ENCODE measurements at regions not wholly inside any gene's neighbourhood (a gene's known extent, or its start where the extent isn't known, plus 50 kb on each side); places are given as distances from the start of the nearest gene placed in this dataset.

- H3K27ac ChIP-seq (ENCODE audit: low read depth in 1 of 2, low read length in 1 of 2): no peak overlapping the region
- no peak for TF ChIP-seq CTCF (IDR thresholded peaks at IDR 0.05; ENCODE audit: control extremely low read depth, extremely low read depth)
- DNase-seq: peak in 2 of 3 donors; percentile 30 to 69
- H3K27me3 ChIP-seq (ENCODE audit: control insufficient read depth in 3 of 3, insufficient read depth in 3 of 3, low read length in 2 of 3): no peaks in the 10 kb centered on the region
- peaks cover 0 to 17% (median 0%) of the 10 kb centered on the region in 5 donors for H3K4me1 ChIP-seq (ENCODE audit: control insufficient read depth in 5 of 5, insufficient read depth in 5 of 5, low read length in 5 of 5)
- H3K9me3 ChIP-seq (ENCODE audit: control insufficient read depth in 4 of 4, insufficient read depth in 3 of 4, low read length in 3 of 4): peaks cover 0 to 6% (median 2%) of the 10 kb centered on the region in 4 donors
- 82 to 87% methylated on average over 5 of the region's 5 CpGs for WGBS, 2 donors
- no peak overlapping the region for H3K4me3 ChIP-seq
- no peak for ATAC-seq (ENCODE audit: insufficient read depth, low FRiP score)
- no peak overlapping the region for H3K9ac ChIP-seq (ENCODE audit: insufficient read depth in 1 of 2, low read length in 2 of 2)
- no peaks in the 10 kb centered on the region for H3K36me3 ChIP-seq (ENCODE audit: control insufficient read depth in 4 of 4, insufficient read depth in 4 of 4, low read length in 4 of 4)
Observed at GRCh38 chr12:89257340-89257739, 95.0 kb downstream of the DUSP6 start.

- Histone ChIP-seq H3K9me3 (ENCODE audit: control insufficient read depth in 4 of 4, insufficient read depth in 3 of 4, low read length in 3 of 4) (peaks cover 0 to 6% (median 2%) of the 10 kb centered on the region in 4 donors), H3K4me1 (ENCODE audit: control insufficient read depth in 5 of 5, insufficient read depth in 5 of 5, low read length in 5 of 5) (peaks cover 0 to 20% (median 6%) of the 10 kb centered on the region in 5 donors), H3K27ac (ENCODE audit: low read depth in 1 of 2, low read length in 1 of 2) (no peak overlapping the region), H3K36me3 (ENCODE audit: control insufficient read depth in 4 of 4, insufficient read depth in 4 of 4, low read length in 4 of 4) (no peaks in the 10 kb centered on the region), H3K4me3 (no peak overlapping the region), H3K27me3 (ENCODE audit: control insufficient read depth in 3 of 3, insufficient read depth in 3 of 3, low read length in 2 of 3) (no peaks in the 10 kb centered on the region), H3K9ac (ENCODE audit: insufficient read depth in 1 of 2, low read length in 2 of 2) (no peak overlapping the region)
- no peak for DNase-seq
- 89 to 97% methylated on average over 1 of the region's 1 CpG for WGBS, 2 donors
- ATAC-seq (ENCODE audit: insufficient read depth, low FRiP score): no peak
- no peak for TF ChIP-seq CTCF (IDR thresholded peaks at IDR 0.05; ENCODE audit: control extremely low read depth, extremely low read depth)
Observed at GRCh38 chr12:89256060-89256459, 96.2 kb downstream of the DUSP6 start.

- Histone ChIP-seq H3K9me3 (ENCODE audit: control insufficient read depth in 4 of 4, insufficient read depth in 3 of 4, low read length in 3 of 4) (peaks cover 0 to 4% (median 1%) of the 10 kb centered on the region in 4 donors), H3K27me3 (ENCODE audit: control insufficient read depth in 3 of 3, insufficient read depth in 3 of 3, low read length in 2 of 3) (no peaks in the 10 kb centered on the region), H3K9ac (ENCODE audit: insufficient read depth in 1 of 2, low read length in 2 of 2) (no peak overlapping the region), H3K4me3 (no peak overlapping the region), H3K36me3 (ENCODE audit: control insufficient read depth in 4 of 4, insufficient read depth in 4 of 4, low read length in 4 of 4) (no peaks in the 10 kb centered on the region), H3K27ac (ENCODE audit: low read depth in 1 of 2, low read length in 1 of 2) (no peak overlapping the region), H3K4me1 (ENCODE audit: control insufficient read depth in 5 of 5, insufficient read depth in 5 of 5, low read length in 5 of 5) (peaks cover 0 to 21% (median 10%) of the 10 kb centered on the region in 5 donors)
- ATAC-seq (ENCODE audit: insufficient read depth, low FRiP score) (no peak), DNase-seq (no peak)
- TF ChIP-seq CTCF (IDR thresholded peaks at IDR 0.05; ENCODE audit: control extremely low read depth, extremely low read depth): no peak
- 96% methylated on average over 1 of the region's 1 CpG for WGBS, 2 donors
Observed at GRCh38 chr12:89253488-89253887, 98.8 kb downstream of the DUSP6 start.

GRCh38 chr12:89252284-89252683 lies 100.0 kb downstream of the DUSP6 start:
- H3K9me3 ChIP-seq (ENCODE audit: control insufficient read depth in 4 of 4, insufficient read depth in 3 of 4, low read length in 3 of 4): no peaks in the 10 kb centered on the region
- WGBS, 2 donors: 87 to 88% methylated on average over 4 of the region's 4 CpGs
- ATAC-seq (ENCODE audit: insufficient read depth, low FRiP score): no peak

More at GRCh38 chr12:89252284-89252683, 100.0 kb downstream of the DUSP6 start:
- Histone ChIP-seq H3K36me3 (ENCODE audit: control insufficient read depth in 4 of 4, insufficient read depth in 4 of 4, low read length in 4 of 4) (no peaks in the 10 kb centered on the region), H3K4me3 (no peak overlapping the region), H3K4me1 (ENCODE audit: control insufficient read depth in 5 of 5, insufficient read depth in 5 of 5, low read length in 5 of 5) (peaks cover 0 to 21% (median 10%) of the 10 kb centered on the region in 5 donors), H3K9ac (ENCODE audit: insufficient read depth in 1 of 2, low read length in 2 of 2) (no peak overlapping the region), H3K27ac (ENCODE audit: low read depth in 1 of 2, low read length in 1 of 2) (peak overlapping the region in 1 of 2 donors; percentile 33), H3K27me3 (ENCODE audit: control insufficient read depth in 3 of 3, insufficient read depth in 3 of 3, low read length in 2 of 3) (no peaks in the 10 kb centered on the region)
- peak in 2 of 3 donors; percentile 29 to 57 for DNase-seq
- no peak for TF ChIP-seq CTCF (IDR thresholded peaks at IDR 0.05; ENCODE audit: control extremely low read depth, extremely low read depth)

All from lung (tissue), 11 donors.